ENCODE measurements at regions not wholly inside any gene's neighbourhood (a gene's known extent, or its start where the extent isn't known, plus 50 kb on each side); places are given as distances from the start of the nearest gene placed in this dataset.

- Histone ChIP-seq H3K4me3 (ENCODE audit: low read depth, low read length, poor library complexity, severe bottlenecking) (no peak overlapping the region), H3K9me3 (ENCODE audit: low read depth, low read length, poor library complexity, severe bottlenecking) (no peaks in the 10 kb centered on the region), H3K27ac (ENCODE audit: low read depth, low read length, poor library complexity, severe bottlenecking) (no peak overlapping the region), H3K27me3 (replicated peaks; ENCODE audit: insufficient read depth, low read depth, low read length, poor library complexity) (peaks cover 65% of the 10 kb centered on the region), H3K36me3 (ENCODE audit: insufficient read depth, low read length, poor library complexity, severe bottlenecking) (no peaks in the 10 kb centered on the region), H3K4me1 (ENCODE audit: insufficient read depth, low read length, poor library complexity, severe bottlenecking) (no peaks in the 10 kb centered on the region)
- intact Hi-C loops (cut with micrococcal nuclease; ENCODE audit: unreplicated experiment): no loop called here
- ChIA-PET POLR2A (ENCODE audit: low non-redundant PET) (no interaction called here), CTCF (no interaction called here)
- BruUV-seq (replicated peaks): no TSS peak
- no peak for TF ChIP-seq CTCF (conservative IDR thresholded peaks at IDR 0.05; ENCODE audit: low read depth, low read length)
- no peak for TF ChIP-seq EZH2 (IDR thresholded peaks at IDR 0.05; ENCODE audit: borderline replicate concordance, low read depth, low read length, poor library complexity, severe bottlenecking)
- no peak for DNase-seq (ENCODE audit: low spot score)
Observed at GRCh38 chr7:156060925-156061324, 248.7 kb upstream of the SHH start.

DNA sequence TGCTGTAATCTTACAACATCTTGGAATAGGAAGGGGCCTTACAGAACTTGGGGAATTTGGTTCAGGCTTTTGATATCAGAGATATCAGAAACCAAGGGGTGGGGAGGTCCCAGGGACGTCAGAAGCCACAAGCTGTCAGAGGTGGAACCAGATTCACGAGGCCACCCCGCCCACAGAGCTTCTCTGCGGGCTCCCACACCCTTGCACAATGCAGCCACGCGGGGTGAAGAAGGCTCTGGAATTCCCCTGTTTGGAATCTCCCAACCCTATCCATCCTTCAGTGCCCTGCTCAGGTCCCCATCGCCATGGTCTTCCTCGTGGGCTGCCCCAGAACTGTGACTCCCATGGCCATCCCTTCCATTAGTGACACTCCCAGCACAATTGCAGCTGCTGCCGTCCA lies 247.1 kb upstream of the SHH start:
- Histone ChIP-seq H3K4me3 (ENCODE audit: low read depth, low read length, poor library complexity, severe bottlenecking) (no peak overlapping the region), H3K27ac (ENCODE audit: low read depth, low read length, poor library complexity, severe bottlenecking) (no peak overlapping the region), H3K27me3 (replicated peaks; ENCODE audit: insufficient read depth, low read depth, low read length, poor library complexity) (peaks cover 57% of the 10 kb centered on the region), H3K9me3 (ENCODE audit: low read depth, low read length, poor library complexity, severe bottlenecking) (no peaks in the 10 kb centered on the region), H3K36me3 (ENCODE audit: insufficient read depth, low read length, poor library complexity, severe bottlenecking) (no peaks in the 10 kb centered on the region), H3K4me1 (ENCODE audit: insufficient read depth, low read length, poor library complexity, severe bottlenecking) (no peaks in the 10 kb centered on the region)
- CTCF ChIA-PET: no interaction called here
- POLR2A ChIA-PET (ENCODE audit: low non-redundant PET): no interaction called here
- no peak for DNase-seq (ENCODE audit: low spot score)
- no peak for TF ChIP-seq CTCF (conservative IDR thresholded peaks at IDR 0.05; ENCODE audit: low read depth, low read length)
- TF ChIP-seq EZH2 (IDR thresholded peaks at IDR 0.05; ENCODE audit: borderline replicate concordance, low read depth, low read length, poor library complexity, severe bottlenecking): no peak
- intact Hi-C loops (cut with micrococcal nuclease; ENCODE audit: unreplicated experiment): no loop called here
- no TSS peak for BruUV-seq (replicated peaks)

DNA sequence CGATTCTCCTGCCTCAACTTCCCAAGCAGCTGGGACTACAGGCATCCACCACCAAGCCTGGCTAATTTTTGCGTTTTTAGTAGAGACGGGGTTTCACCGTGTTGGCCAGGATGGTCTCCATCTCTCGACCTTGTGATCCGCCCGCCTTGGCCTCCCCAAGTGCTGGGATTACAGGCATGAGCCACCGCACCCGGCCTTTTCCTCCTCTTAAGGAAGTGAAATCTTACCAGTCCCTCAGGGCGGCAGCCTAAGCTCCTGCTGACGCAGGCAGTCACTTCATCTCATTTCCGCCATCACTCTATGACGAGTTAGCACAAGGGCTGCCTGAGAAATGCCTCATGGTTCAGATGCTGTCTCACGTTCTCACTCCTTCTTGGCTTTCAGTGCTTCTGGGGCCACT lies 246.0 kb upstream of the SHH start:
- DNase-seq (ENCODE audit: low spot score): no peak
- H3K4me3 ChIP-seq (ENCODE audit: low read depth, low read length, poor library complexity, severe bottlenecking): no peak overlapping the region
- BruUV-seq (replicated peaks): no TSS peak
- intact Hi-C loops (cut with micrococcal nuclease; ENCODE audit: unreplicated experiment): no loop called here
- POLR2A ChIA-PET (ENCODE audit: low non-redundant PET): no interaction called here
- no peaks in the 10 kb centered on the region for H3K36me3 ChIP-seq (ENCODE audit: insufficient read depth, low read length, poor library complexity, severe bottlenecking)
- H3K27ac ChIP-seq (ENCODE audit: low read depth, low read length, poor library complexity, severe bottlenecking): no peak overlapping the region
- no peak for TF ChIP-seq EZH2 (IDR thresholded peaks at IDR 0.05; ENCODE audit: borderline replicate concordance, low read depth, low read length, poor library complexity, severe bottlenecking)
- TF ChIP-seq CTCF (conservative IDR thresholded peaks at IDR 0.05; ENCODE audit: low read depth, low read length): no peak
- no peaks in the 10 kb centered on the region for H3K9me3 ChIP-seq (ENCODE audit: low read depth, low read length, poor library complexity, severe bottlenecking)
- CTCF ChIA-PET: no interaction called here
- no peaks in the 10 kb centered on the region for H3K4me1 ChIP-seq (ENCODE audit: insufficient read depth, low read length, poor library complexity, severe bottlenecking)
- peaks cover 47% of the 10 kb centered on the region for H3K27me3 ChIP-seq (replicated peaks; ENCODE audit: insufficient read depth, low read depth, low read length, poor library complexity)
